Loucy (cell line): ENCODE measurements at regions not wholly inside any gene's neighbourhood (a gene's known extent, or its start where the extent isn't known, plus 50 kb on each side); places are given as distances from the start of the nearest gene placed in this dataset.

Experiments used
- H2AFZ ChIP-seq: fragments of 200-600 bp; sonication (generic); 2 replicates; pipeline ENCODE4 v1.6.0; 2016; ENCODE audit warnings: antibody characterized with exemption, mild to moderate bottlenecking, low read length, moderate library complexity
- H3F3A ChIP-seq: fragments of 200-600 bp; 2 replicates; pipeline ENCODE4 v1.6.0; 2016; ENCODE audit warnings: antibody characterized with exemption, low read depth, mild to moderate bottlenecking
- H3K27me3 ChIP-seq: fragments of 200-600 bp; sonication (generic); 2 replicates; pipeline ENCODE4 v1.6.1; 2014; ENCODE audit warnings: low read length, mild to moderate bottlenecking; ENCODE audit not compliant: insufficient read depth, poor library complexity, severe bottlenecking
- H3K36me3 ChIP-seq: fragments of 200-600 bp; sonication (generic); 2 replicates; pipeline ENCODE4 v1.6.1; 2016; ENCODE audit warnings: low read length; ENCODE audit not compliant: insufficient read depth
- H3K4me1 ChIP-seq: fragments of 200-600 bp; sonication (generic); 2 replicates; pipeline ENCODE4 v1.5.1; 2014; ENCODE audit warnings: low read length, mild to moderate bottlenecking; ENCODE audit not compliant: insufficient read depth, poor library complexity, severe bottlenecking
- H3K4me2 ChIP-seq: fragments of 200-600 bp; sonication (generic); 2 replicates; pipeline ENCODE4 v1.6.0; 2014; ENCODE audit warnings: antibody characterized with exemption, low read length, low read depth, mild to moderate bottlenecking; ENCODE audit not compliant: poor library complexity, severe bottlenecking
- H3K4me3 ChIP-seq: fragments of 200-600 bp; sonication (generic); 2 replicates; pipeline ENCODE4 v1.5.1; 2014; ENCODE audit warnings: low read length, mild to moderate bottlenecking, mixed read lengths; ENCODE audit not compliant: poor library complexity, severe bottlenecking
- H3K79me2 ChIP-seq: fragments of 200-600 bp; sonication (generic); 2 replicates; pipeline ENCODE4 v1.6.1; 2014; ENCODE audit warnings: low read length; ENCODE audit not compliant: insufficient read depth
- H3K9ac ChIP-seq: fragments of 200-600 bp; sonication (generic); 2 replicates; pipeline ENCODE4 v1.6.0; 2014; ENCODE audit warnings: mild to moderate bottlenecking, low read depth, low read length, moderate library complexity; ENCODE audit not compliant: poor library complexity, severe bottlenecking
- H3K9me2 ChIP-seq: fragments of 200-600 bp; sonication (generic); replicated peaks from 2 replicates; pipeline ENCODE4 v1.6.1; 2016; ENCODE audit warnings: low read depth, low read length, mixed read lengths
- H3K9me3 ChIP-seq: fragments of 200-600 bp; sonication (generic); 2 replicates; pipeline ENCODE4 v1.6.1; 2014; ENCODE audit warnings: mild to moderate bottlenecking, antibody characterized with exemption, low read length, low read depth; ENCODE audit not compliant: insufficient read depth
- H4K20me1 ChIP-seq: fragments of 200-600 bp; sonication (generic); 2 replicates; pipeline ENCODE4 v1.6.0; 2014; ENCODE audit warnings: antibody characterized with exemption, low read length, mild to moderate bottlenecking; ENCODE audit not compliant: insufficient read depth, poor library complexity, severe bottlenecking
- EZH2phosphoT487 ChIP-seq: fragments of 200-600 bp; IDR thresholded peaks from 2 replicates; pipeline ENCODE4 v1.6.1; 2018; ENCODE audit warnings: antibody characterized with exemption, mild to moderate bottlenecking, moderate library complexity, borderline replicate concordance
- TF ChIP-seq, protein P1 (sequence below): fragments of 200-600 bp; sonication (generic); conservative IDR thresholded peaks from 2 replicates; pipeline ENCODE4 v1.5.1; 2014; ENCODE audit warnings: mild to moderate bottlenecking, antibody characterized with exemption, low read length

GRCh38 chr20:57102566-57102965, 163.9 kb downstream of the BMP7 start:
- Histone ChIP-seq H3K9ac (no peak overlapping the region), H3F3A (no peaks in the 10 kb centered on the region), H3K27me3 (no peaks in the 10 kb centered on the region), H3K4me3 (no peak overlapping the region), H4K20me1 (no peaks in the 10 kb centered on the region), H3K4me1 (no peaks in the 10 kb centered on the region), H3K36me3 (no peaks in the 10 kb centered on the region), H3K9me2 (no peaks in the 10 kb centered on the region), H3K4me2 (no peak overlapping the region), H3K9me3 (no peaks in the 10 kb centered on the region), H2AFZ (no peak overlapping the region), H3K79me2 (no peaks in the 10 kb centered on the region)
- TF ChIP-seq, protein P1, sequence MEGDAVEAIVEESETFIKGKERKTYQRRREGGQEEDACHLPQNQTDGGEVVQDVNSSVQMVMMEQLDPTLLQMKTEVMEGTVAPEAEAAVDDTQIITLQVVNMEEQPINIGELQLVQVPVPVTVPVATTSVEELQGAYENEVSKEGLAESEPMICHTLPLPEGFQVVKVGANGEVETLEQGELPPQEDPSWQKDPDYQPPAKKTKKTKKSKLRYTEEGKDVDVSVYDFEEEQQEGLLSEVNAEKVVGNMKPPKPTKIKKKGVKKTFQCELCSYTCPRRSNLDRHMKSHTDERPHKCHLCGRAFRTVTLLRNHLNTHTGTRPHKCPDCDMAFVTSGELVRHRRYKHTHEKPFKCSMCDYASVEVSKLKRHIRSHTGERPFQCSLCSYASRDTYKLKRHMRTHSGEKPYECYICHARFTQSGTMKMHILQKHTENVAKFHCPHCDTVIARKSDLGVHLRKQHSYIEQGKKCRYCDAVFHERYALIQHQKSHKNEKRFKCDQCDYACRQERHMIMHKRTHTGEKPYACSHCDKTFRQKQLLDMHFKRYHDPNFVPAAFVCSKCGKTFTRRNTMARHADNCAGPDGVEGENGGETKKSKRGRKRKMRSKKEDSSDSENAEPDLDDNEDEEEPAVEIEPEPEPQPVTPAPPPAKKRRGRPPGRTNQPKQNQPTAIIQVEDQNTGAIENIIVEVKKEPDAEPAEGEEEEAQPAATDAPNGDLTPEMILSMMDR, result no peak

GRCh38 chr20:57103146-57103800, 163.2 kb downstream of the BMP7 start:
- Histone ChIP-seq H3F3A (no peaks in the 10 kb centered on the region), H3K4me3 (no peak overlapping the region), H2AFZ (no peak overlapping the region)

DNA sequence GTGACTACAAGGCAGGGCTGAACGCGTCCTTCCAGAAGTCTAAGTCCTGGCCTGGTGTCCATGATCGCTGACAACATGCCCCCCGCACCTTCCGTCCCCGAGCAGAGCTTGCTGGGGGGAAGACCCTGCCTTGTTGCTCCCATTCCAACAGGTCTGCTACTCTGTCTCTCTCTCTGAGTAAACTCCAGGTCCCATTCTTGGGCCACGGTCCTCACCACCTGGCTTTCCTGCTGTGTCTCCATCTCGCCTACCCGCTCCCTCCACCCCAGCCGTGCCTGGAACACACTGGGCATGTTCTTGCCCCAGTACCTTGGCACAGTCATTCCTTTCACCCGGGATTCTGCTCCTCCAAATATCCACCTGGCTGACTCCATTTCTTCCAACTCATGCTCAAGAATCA, 162.3 kb downstream of the BMP7 start:
- TF ChIP-seq, protein P1, result no peak
- TF ChIP-seq EZH2phosphoT487, result no peak
- no peaks in the 10 kb centered on the region for H4K20me1 ChIP-seq
- no peaks in the 10 kb centered on the region for H3K9me2 ChIP-seq
- H3K79me2 ChIP-seq, result no peaks in the 10 kb centered on the region
- no peaks in the 10 kb centered on the region for H3F3A ChIP-seq
- H2AFZ ChIP-seq, result no peak overlapping the region
- H3K4me3 ChIP-seq, result no peak overlapping the region
- H3K4me1 ChIP-seq, result no peaks in the 10 kb centered on the region
- H3K4me2 ChIP-seq, result no peak overlapping the region
- no peaks in the 10 kb centered on the region for H3K27me3 ChIP-seq
- H3K9ac ChIP-seq, result no peak overlapping the region
- no peaks in the 10 kb centered on the region for H3K36me3 ChIP-seq
- H3K9me3 ChIP-seq, result no peaks in the 10 kb centered on the region

More at GRCh38 chr20:57103146-57103800, 163.2 kb downstream of the BMP7 start:
- Histone ChIP-seq H4K20me1 (no peaks in the 10 kb centered on the region), H3K9me2 (no peaks in the 10 kb centered on the region), H3K4me2 (no peak overlapping the region), H3K36me3 (no peaks in the 10 kb centered on the region), H3K79me2 (no peaks in the 10 kb centered on the region), H3K27me3 (no peaks in the 10 kb centered on the region), H3K4me1 (no peaks in the 10 kb centered on the region), H3K9me3 (no peaks in the 10 kb centered on the region), H3K9ac (no peak overlapping the region)
- TF ChIP-seq, protein P1, result no peak
- TF ChIP-seq EZH2phosphoT487, result no peak
